ENCODE measurements at regions not wholly inside any gene's neighbourhood (a gene's known extent, or its start where the extent isn't known, plus 50 kb on each side); places are given as distances from the start of the nearest gene placed in this dataset.

- Histone ChIP-seq H2AFZ (ENCODE audit: low read length) (no peak overlapping the region), H3K4me3 (ENCODE audit: low read length) (no peak overlapping the region), H3K9ac (ENCODE audit: low read length) (no peak overlapping the region), H4K20me1 (ENCODE audit: insufficient read depth, low read length) (no peaks in the 10 kb centered on the region), H3K36me3 (replicated peaks; ENCODE audit: insufficient read depth, low read length) (no peaks in the 10 kb centered on the region), H3F3A (ENCODE audit: insufficient read depth, low read length) (no peaks in the 10 kb centered on the region), H3K27ac (ENCODE audit: low read length) (no peak overlapping the region), H3K9me2 (replicated peaks; ENCODE audit: insufficient read depth, low read length) (no peaks in the 10 kb centered on the region), H3K27me3 (replicated peaks; ENCODE audit: insufficient read depth, low read length) (no peaks in the 10 kb centered on the region), H3K4me2 (ENCODE audit: low read depth, low read length) (no peak overlapping the region), H3K9me3 (replicated peaks; ENCODE audit: insufficient read depth, low read length) (no peaks in the 10 kb centered on the region), H3K4me1 (ENCODE audit: low read length) (no peaks in the 10 kb centered on the region), H3K79me2 (ENCODE audit: low read length) (no peaks in the 10 kb centered on the region)
- TF ChIP-seq EZH2 (optimal IDR thresholded peaks at IDR 0.05; ENCODE audit: low read depth, low read length), result no peak
- no peak for TF ChIP-seq CTCF (IDR thresholded peaks at IDR 0.05; ENCODE audit: low read length)
- no peak for DNase-seq
Measured at GRCh38 chr1:232283864-232284263, 346.1 kb downstream of the SIPA1L2 start.

- no peak overlapping the region for H3K9ac ChIP-seq (ENCODE audit: low read length)
- H3K9me3 ChIP-seq (replicated peaks; ENCODE audit: insufficient read depth, low read length), result no peaks in the 10 kb centered on the region
- H3F3A ChIP-seq (ENCODE audit: insufficient read depth, low read length), result no peaks in the 10 kb centered on the region
- H3K79me2 ChIP-seq (ENCODE audit: low read length), result no peaks in the 10 kb centered on the region
- H3K36me3 ChIP-seq (replicated peaks; ENCODE audit: insufficient read depth, low read length), result no peaks in the 10 kb centered on the region
- no peak overlapping the region for H3K27ac ChIP-seq (ENCODE audit: low read length)
- no peaks in the 10 kb centered on the region for H3K9me2 ChIP-seq (replicated peaks; ENCODE audit: insufficient read depth, low read length)
- no peaks in the 10 kb centered on the region for H3K4me1 ChIP-seq (ENCODE audit: low read length)
- DNase-seq, result no peak
- TF ChIP-seq EZH2 (optimal IDR thresholded peaks at IDR 0.05; ENCODE audit: low read depth, low read length), result no peak
- no peak for TF ChIP-seq EZH2phosphoT487 (IDR thresholded peaks at IDR 0.05; ENCODE audit: low read length)
- TF ChIP-seq CTCF (IDR thresholded peaks at IDR 0.05; ENCODE audit: low read length), result no peak
- H2AFZ ChIP-seq (ENCODE audit: low read length), result no peak overlapping the region
- H4K20me1 ChIP-seq (ENCODE audit: insufficient read depth, low read length), result no peaks in the 10 kb centered on the region
- H3K4me3 ChIP-seq (ENCODE audit: low read length), result no peak overlapping the region
- H3K4me2 ChIP-seq (ENCODE audit: low read depth, low read length), result no peak overlapping the region
- no peaks in the 10 kb centered on the region for H3K27me3 ChIP-seq (replicated peaks; ENCODE audit: insufficient read depth, low read length)
Measured at GRCh38 chr1:232282498-232282897, 347.4 kb downstream of the SIPA1L2 start.

GRCh38 chr1:232280910-232281309 is 349.0 kb downstream of the SIPA1L2 start:
- no peak for DNase-seq
- no peaks in the 10 kb centered on the region for H3K36me3 ChIP-seq (replicated peaks; ENCODE audit: insufficient read depth, low read length)
- TF ChIP-seq CTCF (IDR thresholded peaks at IDR 0.05; ENCODE audit: low read length) (no peak), EZH2phosphoT487 (IDR thresholded peaks at IDR 0.05; ENCODE audit: low read length) (no peak), EZH2 (optimal IDR thresholded peaks at IDR 0.05; ENCODE audit: low read depth, low read length) (no peak)
- no peak overlapping the region for H3K4me2 ChIP-seq (ENCODE audit: low read depth, low read length)
- H3K4me1 ChIP-seq (ENCODE audit: low read length), result no peaks in the 10 kb centered on the region
- H3K9me2 ChIP-seq (replicated peaks; ENCODE audit: insufficient read depth, low read length), result no peaks in the 10 kb centered on the region
- no peak overlapping the region for H3K27ac ChIP-seq (ENCODE audit: low read length)
- H3K9me3 ChIP-seq (replicated peaks; ENCODE audit: insufficient read depth, low read length), result no peaks in the 10 kb centered on the region
- no peaks in the 10 kb centered on the region for H3K79me2 ChIP-seq (ENCODE audit: low read length)
- no peak overlapping the region for H3K4me3 ChIP-seq (ENCODE audit: low read length)
- H3K9ac ChIP-seq (ENCODE audit: low read length), result no peak overlapping the region
- H4K20me1 ChIP-seq (ENCODE audit: insufficient read depth, low read length), result no peaks in the 10 kb centered on the region
- H2AFZ ChIP-seq (ENCODE audit: low read length), result no peak overlapping the region
- H3F3A ChIP-seq (ENCODE audit: insufficient read depth, low read length), result no peaks in the 10 kb centered on the region
- no peaks in the 10 kb centered on the region for H3K27me3 ChIP-seq (replicated peaks; ENCODE audit: insufficient read depth, low read length)
